HG02970 (cell line): ENCODE measurements at regions not wholly inside any gene's neighbourhood (a gene's known extent, or its start where the extent isn't known, plus 50 kb on each side); places are given as distances from the start of the nearest gene placed in this dataset.

Experiments
- ATAC-seq: cut with Tn5 transposase; IDR thresholded peaks from one replicate; pipeline ENCODE4 v1.9.1; 2021; ENCODE audit warnings: mild to moderate bottlenecking, moderate library complexity, moderate number of reproducible peaks; ENCODE audit not compliant: unreplicated experiment, low FRiP score

- no peak for ATAC-seq
Measured at GRCh38 chr12:124094733-124095132, 121.7 kb downstream of the ZNF664 start.

- no peak for ATAC-seq
Measured at GRCh38 chr12:124096109-124096508, 123.1 kb downstream of the ZNF664 start.

- ATAC-seq, result no peak
Measured at GRCh38 chr12:124096869-124097434, 123.9 kb downstream of the ZNF664 start.

GRCh38 chr12:124097701-124098100, 124.7 kb downstream of the ZNF664 start:
- ATAC-seq, result no peak

- ATAC-seq, result no peak
Measured at GRCh38 chr12:124098101-124098757, 125.2 kb downstream of the ZNF664 start.

GRCh38 chr12:124098887-124099286, 125.9 kb downstream of the ZNF664 start:
- ATAC-seq, result no peak

- no peak for ATAC-seq
Measured at GRCh38 chr12:124099661-124100060, 126.6 kb downstream of the ZNF664 start.

- ATAC-seq, result no peak
Measured at GRCh38 chr12:124100572-124101178, 127.7 kb downstream of the ZNF664 start.

- ATAC-seq, result no peak
Measured at GRCh38 chr12:124105546-124105945, 132.5 kb downstream of the ZNF664 start.

- ATAC-seq, result no peak
Measured at GRCh38 chr12:124107351-124107750, 134.3 kb downstream of the ZNF664 start.

GRCh38 chr12:124109760-124110159, 136.7 kb downstream of the ZNF664 start:
- no peak for ATAC-seq

GRCh38 chr12:124110372-124110883, 137.4 kb downstream of the ZNF664 start:
- ATAC-seq, result no peak

- ATAC-seq, result no peak
Measured at GRCh38 chr12:124111006-124111405, 138.0 kb downstream of the ZNF664 start.

- ATAC-seq, result no peak
Measured at GRCh38 chr12:124114316-124114715, 141.3 kb downstream of the ZNF664 start.

- no peak for ATAC-seq
Measured at GRCh38 chr12:124115496-124115895, 142.5 kb downstream of the ZNF664 start.

GRCh38 chr12:124115976-124116690, 143.1 kb downstream of the ZNF664 start:
- no peak for ATAC-seq

GRCh38 chr12:124120739-124121138, 147.7 kb downstream of the ZNF664 start:
- no peak for ATAC-seq

- no peak for ATAC-seq
Measured at GRCh38 chr12:124122722-124123121, 149.7 kb downstream of the ZNF664 start.

GRCh38 chr12:124123296-124124000, 150.4 kb downstream of the ZNF664 start:
- no peak for ATAC-seq

- peak; percentile 58 for ATAC-seq
Measured at GRCh38 chr12:124125203-124125871, 152.3 kb downstream of the ZNF664 start.
